GM18873 (cell line): ENCODE measurements at regions not wholly inside any gene's neighbourhood (a gene's known extent, or its start where the extent isn't known, plus 50 kb on each side); places are given as distances from the start of the nearest gene placed in this dataset.
"Not testable (repeated sequence)": the region's sequence is repeated elsewhere in the genome, so short reads cannot be mapped to it uniquely, and the experiment has no call there.

Experiments used
- ATAC-seq: cut with Tn5 transposase; IDR thresholded peaks from one replicate; pipeline ENCODE4 v1.9.1; 2021; ENCODE audit warnings: mild to moderate bottlenecking, moderate library complexity, moderate number of reproducible peaks; ENCODE audit not compliant: unreplicated experiment, low FRiP score

DNA sequence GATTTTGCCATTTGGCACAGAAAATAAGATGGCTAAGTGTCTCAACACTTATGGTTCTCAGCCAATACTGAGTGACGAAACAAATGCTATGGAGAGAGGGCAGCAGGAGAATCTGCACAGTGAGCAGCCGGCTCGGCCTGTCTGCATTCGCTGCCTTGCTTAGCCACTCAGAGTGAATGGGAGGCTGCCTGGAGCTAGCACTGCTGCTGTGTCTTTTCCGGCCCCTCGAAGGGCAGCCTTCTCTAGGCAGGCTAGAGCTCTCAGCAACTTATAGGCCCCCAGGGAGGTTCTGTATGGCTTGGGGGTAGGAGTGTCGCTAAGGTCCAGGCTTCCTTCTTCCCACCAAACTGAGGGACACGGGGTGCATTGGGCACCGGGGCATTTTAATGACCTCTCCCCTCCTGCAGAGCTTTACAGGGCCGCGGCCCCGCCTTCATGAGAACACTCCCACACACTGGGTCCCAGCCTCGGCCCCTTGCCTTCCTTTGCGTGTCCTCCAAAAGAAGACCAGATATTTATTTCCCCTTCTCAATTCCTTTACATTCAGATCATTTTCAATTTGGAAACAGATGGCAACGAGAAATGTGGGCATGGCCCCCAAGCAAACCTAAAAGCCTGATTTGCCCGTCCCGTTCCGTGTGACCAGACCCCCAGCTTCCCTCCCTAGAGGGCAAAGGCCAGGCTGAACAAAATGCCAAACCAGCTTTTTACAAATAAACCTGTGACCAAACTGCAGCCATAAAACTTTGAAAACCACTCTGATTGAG is 670.9 kb downstream of the TOX3 start:
- no peak for ATAC-seq

DNA sequence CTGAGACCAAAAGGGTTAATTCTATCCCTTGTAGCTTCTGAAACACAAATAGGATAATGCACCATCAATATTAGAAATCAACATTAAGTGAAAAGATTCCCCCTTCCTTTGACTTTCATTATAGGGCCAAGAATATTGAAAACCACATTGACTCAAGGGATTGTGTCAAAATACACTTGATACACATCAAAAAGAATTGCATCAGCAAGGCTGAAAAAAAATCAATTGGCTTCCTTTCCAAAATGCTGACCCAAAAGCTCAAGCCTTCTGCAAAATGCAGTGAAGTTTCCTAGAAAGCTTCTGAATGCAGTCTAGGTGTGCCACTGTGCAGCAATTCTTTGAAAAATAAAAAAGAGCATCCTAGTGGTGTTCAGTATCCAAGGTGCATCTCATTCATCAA is 674.4 kb downstream of the TOX3 start:
- ATAC-seq = no peak

DNA sequence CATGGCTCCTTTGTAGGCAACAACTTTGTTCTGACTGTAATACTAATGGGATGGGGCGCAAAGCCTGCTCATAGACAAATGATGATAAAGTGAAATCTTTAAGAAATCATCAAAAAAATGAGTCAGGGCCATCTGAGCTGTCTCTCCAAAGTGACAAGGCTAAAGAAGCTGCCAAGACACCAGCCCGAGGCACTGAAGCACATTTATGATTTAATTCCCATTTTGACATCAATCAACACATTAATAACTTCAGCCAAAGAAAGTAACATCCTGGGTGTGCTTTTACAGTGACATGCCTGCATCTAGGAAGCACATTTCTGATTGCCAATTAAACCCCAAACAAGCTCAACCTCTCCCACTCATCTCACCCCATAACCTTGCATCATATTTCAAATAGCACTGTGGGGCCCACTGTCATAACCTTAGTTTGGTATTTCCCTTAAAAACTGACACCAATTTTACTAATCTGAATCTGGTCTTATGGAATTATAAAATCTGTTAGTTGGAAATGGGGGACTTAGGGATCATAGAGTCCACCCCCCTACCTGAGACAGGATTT is 676.6 kb downstream of the TOX3 start:
- ATAC-seq = no peak

DNA sequence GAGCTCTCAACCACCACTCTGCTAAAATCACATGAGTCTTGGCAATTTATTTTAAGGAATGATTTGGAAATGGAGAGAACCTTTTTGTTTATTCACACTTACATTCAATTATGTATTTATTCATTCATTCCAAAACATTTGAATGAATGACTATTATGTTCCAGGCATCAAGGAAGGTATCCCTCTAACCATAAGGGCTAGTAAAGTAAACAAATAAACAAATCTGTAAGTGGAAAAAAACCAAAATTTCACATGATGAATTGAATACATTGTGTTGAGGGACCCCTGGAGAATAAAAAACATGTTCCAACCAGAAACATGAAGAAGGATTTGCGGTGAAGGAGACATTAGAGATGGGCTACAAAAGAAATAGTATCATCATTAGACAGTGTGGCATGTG is 677.8 kb downstream of the TOX3 start:
- ATAC-seq = no peak

DNA sequence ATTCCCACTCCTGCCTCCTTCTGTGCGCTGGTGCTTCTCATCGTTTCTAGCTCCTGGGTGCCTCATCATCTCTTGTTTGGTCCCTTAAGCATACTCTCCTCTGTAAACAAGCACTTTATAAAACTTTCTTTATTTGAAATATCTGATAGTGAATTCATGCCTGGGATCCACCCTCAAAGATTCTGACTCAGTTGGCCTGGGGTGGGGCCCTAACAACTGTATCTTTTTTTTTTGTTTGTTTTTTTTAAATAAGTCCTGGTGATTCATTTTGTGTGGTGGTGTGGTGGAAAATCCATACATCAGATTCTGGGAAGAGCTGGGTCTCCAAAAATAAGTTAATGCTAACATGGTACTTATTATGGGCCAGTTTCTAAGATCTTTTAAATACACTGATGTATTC is 678.3 kb downstream of the TOX3 start:
- ATAC-seq = no peak

DNA sequence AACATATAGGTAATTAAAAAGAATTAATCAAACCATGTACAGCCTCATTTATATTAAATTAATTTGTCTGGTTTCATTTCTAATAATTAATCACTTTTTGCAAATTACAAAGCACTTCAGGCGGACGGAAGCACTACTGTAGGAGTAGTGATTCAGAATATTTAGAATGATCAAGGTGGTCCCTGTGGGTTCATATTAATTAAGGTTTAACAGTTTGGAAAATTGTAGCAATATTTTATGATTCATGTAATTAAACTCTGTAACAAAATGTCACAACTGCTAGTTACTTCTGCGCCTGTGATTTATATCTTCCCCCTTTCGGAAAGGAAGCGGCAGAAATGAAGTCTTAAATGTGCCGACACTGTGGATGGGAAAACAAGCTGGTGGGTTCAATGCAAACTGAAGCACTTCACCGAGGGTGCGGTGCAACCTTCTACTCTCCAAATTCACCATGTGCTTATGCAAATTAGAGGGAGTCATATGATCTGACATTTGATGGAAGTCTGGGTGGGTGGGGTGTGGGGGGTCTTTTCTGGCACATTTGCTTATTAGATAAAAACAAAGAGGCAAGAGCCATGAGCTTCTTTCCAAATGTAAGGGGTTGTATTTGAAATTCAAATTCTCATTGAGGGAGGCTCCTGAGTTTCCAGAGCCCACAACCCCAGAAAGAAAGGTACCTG is 679.4 kb downstream of the TOX3 start:
- no peak for ATAC-seq

DNA sequence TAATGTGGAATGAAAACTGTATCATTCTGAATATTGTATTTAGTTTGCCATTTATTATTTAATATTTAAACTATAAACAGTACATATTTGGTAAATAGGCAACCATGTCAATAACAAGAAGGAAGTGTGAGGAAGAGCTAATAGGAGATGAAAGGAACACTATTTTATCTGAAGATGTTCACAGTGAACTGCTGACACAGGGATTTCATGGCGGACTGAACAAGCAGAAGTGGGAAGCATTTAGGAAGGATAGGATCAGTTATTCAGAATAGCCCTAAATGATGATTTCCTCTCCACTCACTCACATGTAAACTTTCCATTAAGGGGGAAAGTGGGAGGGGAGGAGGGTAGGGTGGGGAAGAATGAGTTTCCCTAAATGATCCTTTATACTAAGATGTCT is 682.4 kb downstream of the TOX3 start:
- ATAC-seq = no peak

DNA sequence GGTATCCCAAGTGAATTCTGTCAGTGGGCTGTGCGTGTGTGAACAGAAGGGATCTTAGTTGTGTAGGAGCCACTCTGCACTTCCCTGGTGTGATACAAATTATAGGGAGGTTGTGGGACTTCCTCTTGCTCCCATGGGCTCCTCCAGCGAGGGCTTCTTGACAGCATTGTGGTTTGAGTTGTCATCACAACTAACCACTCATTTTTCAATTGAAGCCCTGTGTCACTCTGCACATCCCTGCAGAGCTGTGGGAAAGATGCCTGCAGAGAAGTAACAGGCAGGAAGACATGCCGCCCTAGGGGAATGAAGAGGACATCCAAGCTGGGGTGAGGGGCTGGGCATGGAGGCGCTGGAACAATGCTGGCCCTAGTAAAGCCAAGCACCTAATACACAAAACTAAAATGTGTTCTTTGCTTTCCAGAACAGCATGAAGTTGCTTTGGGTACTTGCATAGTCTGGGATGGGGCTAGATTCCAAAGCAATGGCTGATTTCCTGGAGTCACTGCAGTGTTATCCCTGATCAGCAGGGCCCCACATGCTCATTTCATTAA is 692.5 kb downstream of the TOX3 start:
- ATAC-seq = no peak

DNA sequence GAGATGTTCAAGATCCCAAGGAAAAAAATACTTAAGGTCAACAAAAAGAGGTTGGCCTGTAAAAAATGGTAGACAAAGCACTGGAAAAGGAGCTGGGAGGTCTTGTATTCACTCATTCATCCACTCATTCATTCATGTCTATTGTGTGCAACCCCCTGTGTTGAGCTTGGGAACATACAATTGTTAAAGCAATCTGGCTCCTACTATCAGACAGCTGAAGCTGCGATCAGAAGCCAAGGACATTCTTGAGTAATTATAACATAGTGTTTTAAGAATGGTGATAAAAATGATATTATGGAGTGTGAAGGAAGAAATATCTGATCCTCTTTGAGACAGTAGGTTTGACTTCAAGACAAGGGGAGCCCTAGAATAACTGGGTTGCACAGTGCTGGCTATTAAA is 693.4 kb downstream of the TOX3 start:
- ATAC-seq = no peak

DNA sequence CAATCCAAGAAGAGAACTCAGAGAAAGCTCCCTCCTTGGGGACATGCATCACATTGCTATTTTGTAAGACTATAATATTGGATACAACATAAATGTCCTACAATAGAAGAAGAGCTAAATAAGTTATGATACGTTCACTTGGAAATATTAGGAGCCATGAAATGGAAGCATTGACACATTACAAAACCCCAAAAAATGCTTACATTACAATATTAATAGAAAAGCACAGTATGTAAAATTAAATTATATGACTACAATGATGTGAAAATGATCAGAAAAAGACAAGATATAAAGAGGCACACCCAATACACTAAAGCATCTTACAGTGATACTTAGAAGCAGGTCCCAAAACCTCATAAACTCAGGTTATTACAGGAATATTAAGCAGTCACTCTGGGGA is 694.1 kb downstream of the TOX3 start:
- ATAC-seq = no peak

DNA sequence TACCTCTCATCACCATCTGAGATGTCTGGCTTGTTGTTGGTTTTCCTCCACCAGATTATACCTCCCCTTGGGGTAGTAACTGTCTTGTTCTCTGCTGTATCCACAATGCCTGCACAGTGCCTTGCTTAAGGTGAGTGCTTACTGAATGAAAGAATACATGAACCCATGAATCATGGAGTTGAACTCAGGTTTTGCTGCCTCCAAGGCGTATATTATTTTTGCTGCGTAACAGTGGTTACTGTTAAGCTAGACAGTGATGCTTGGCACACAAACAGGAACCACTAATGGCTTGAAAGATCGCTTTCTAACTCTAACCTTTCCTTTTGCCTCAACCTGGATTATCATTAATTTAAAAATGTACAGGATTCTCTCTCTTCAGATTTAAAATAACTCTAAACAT is 695.8 kb downstream of the TOX3 start:
- ATAC-seq = no peak

DNA sequence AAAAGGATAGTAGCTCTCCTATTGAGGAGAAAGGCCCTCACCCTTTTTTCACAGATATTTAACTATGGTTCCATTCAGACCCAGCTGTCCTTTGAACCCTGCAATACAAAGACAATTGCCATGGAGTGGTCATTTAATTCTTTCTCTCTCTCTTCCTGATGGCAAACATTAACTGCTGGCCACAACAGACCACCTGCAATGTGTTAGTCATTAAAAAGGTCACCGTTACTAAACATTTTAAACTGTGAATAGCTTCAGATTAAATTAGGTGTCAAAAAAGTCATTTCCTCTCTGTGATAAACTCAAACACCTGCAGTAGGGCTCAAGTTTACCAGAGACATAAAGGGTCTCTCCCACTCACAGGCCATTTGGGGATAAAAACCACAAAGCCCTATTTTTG is 697.2 kb downstream of the TOX3 start:
- ATAC-seq = no peak

DNA sequence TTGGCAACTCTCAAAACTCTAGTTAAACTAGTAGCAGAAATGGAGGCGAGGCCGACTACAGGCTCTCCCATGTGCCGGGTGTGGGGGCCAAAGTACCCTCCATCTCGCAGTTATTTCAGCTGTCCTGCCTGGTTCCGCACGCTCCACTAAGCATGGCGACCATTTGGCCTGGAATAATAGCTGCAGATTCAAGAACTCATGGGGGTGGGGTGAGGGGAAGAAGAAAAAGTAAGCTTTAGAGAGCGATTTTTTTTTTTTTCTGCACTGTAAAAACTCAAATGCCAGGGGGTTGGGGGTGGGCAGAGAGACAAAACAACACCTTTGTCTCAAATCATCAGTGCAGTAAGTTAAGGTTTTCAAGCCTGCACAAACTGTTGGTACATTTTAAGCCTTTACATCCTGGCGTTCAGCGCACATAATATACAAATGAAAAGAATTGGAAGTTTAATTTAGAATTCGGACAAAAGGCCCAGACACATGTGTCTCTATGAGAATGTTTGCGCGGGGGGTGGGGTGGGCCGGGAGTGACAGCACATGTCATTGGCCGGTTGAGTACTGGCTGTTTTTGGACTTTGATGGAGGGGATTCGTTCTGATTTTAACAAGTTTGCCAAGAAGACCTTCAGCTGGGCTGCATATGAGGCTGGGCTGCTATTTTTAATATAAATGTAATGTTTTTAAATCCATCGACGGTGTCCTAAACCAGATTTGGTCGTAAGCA is 694.7 kb upstream of the SALL1 start:
- no peak for ATAC-seq

DNA sequence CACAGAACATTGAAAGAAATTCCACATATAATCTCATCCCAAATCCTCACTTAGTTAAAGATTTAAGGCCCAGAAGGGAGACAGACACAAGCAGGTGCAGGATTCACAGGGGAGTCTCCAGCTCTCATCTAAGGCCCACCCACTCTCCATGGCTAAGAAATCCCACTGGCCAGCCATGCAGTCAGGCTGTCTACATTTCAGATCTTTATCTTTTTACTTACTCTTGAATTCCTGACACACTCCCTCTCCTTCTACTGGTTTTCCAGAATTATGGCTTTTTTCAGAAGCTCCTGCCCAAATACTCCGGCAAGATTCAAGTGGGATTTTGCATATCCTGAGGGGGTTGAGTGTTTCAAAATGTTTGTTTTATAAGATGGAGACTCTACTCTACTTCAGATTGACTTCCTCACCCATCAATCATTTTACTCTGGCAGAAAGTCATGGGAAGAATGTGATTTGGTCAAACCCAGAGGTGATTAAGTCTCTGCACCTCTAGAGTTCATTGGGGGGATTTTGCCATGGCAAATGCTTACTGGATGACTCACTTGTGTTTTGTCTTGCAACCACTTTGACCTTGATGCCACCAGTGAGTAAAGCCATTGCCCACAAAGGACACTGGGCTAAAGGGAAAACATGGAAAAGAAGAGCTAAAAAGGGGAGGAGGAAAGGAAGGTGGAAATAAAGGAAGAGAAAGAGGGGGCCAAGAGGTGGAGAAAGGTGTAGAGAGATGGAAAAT is 688.8 kb upstream of the SALL1 start:
- no peak for ATAC-seq

DNA sequence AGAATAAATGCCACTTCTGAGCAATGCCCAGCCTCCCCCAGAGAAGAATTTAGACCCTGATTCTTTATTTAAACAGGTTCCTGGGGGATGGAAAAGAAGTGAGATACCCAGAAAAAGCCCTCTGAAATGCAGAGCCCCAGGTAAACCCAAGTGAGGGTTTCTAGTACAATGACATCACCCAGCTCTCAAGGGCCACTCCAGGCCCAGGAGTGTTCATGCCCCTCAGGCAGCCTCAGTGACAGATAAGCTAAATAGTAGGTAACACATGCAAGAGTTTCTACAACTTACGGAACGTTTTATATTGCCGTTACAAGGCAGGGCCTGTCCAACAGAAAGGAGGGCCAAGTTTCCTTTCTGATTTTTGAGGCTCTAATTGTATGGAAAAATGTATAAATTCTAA is 683.7 kb upstream of the SALL1 start:
- no peak for ATAC-seq

DNA sequence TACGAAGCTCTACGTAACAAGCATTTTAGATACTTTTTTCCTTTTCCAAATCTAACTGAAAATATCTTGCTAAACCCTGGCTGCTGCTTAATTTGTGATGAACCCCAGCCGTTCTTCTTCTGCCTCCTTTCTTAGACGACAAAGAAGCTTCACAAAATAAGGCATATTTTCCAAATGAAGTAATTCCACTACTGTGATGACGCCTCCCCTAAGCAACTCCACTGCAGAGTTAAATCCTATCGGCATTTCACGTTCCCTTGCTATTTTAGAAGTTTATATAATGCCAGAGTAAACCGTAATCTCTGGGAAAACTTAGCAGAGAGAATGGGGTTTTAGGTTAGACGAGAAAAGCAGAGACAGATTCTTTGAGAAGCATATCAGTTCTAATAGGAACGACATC is 683.1 kb upstream of the SALL1 start:
- no peak for ATAC-seq

DNA sequence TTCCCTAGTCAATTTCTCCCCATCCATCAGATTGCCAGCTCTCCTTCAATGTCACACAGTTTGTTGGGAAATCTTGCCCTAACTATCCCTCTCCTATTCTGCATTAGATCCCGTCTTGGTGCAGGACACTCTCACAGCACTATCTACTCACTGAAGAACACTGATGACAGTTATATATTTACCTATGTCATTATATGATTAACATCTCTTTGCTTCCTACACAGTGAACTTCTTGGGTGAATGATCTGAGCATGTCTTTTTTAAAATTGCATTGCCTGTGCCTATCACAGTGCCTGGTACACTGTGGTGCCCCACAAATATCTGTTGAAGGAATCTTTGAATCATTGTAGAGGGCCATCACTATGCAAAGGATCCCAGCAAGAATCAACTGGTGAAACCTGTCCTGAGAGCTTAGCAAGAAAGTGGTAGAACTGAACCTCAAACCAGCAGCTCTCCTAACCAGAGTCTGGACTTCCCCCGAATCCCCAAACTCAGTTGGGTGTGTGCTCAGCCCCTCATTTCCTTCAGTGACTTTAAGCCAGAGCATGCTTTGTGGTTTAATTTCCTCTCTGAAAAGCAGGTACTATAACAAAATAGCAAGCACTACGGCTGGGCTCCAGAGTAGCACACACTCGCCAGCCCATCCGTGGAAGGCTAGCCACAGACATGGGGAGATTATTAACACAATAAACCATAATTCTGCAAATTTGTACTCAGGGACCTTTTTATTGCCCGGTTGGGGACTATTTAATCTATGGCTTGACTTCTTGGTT is 680.7 kb upstream of the SALL1 start:
- ATAC-seq = no peak

DNA sequence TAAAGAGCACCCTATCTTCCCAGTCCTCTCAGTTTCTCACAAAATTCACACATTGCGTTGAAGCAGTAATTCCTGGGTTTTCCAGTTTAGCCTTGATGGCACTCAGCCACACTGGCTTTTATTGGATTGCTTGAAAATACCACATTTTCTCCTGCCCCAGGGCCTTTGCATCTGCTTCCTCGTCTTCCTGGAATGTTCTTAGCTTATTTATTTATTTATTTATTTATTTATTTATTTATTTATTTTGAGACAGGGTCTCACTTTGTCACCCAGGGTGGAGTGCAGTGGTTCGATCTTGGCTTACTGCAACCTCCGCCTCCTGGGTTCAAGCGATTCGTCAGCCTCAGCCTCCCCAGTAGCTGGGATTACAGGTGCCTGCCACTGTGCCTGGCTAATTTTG is 680.0 kb upstream of the SALL1 start:
- ATAC-seq = not testable (repeated sequence)

DNA sequence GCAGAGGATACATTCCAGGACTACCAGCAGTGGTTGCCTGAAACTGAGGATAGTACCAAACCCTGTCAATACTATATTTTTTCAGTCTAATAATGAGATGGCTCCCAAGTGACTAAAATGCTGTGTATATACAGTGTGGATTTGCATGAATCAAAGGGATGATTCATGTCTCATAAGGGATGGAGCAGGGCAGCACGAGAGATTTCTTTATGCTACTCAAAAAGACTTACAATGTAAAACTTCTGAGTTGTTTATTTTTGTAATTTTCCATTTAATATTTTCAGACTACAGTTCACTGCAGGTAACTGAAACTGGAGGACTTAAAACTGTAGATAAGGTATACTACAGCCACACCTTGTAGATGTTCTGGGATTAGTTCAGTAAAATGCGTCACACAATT is 674.7 kb upstream of the SALL1 start:
- no peak for ATAC-seq

DNA sequence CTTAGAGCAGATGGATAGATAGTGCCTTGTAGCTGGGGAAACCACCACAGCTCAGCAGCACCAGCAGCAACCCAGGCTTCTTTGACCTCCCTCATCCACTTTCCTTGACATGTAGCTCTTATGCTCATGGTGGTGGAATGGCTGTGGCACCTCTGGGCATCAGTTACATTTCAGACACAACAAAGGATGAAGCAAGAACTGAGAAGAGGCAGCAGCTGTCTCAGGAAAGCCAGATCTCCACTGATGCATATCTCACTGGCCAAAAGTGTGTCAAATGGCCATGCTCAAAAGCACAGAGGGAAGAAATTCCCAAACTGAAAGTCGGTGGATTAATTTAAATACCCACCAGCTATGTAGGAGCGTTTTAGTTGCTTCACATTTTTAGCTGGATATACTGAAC is 671.4 kb upstream of the SALL1 start:
- ATAC-seq = no peak
